B cell (primary cell): ENCODE measurements at regions not wholly inside any gene's neighbourhood (a gene's known extent, or its start where the extent isn't known, plus 50 kb on each side); places are given as distances from the start of the nearest gene placed in this dataset.

Experiments
- ATAC-seq: fragments of 200-7000 bp; cut with Tn5 transposase; one replicate; pipeline ENCODE4 v1.10.0; 2021; ENCODE audit warnings: low read depth, mild to moderate bottlenecking, moderate number of reproducible peaks, moderate library complexity
- CTCF ChIA-PET: fragments of 350-600 bp; sonication (Branson Sonifier 250); formaldehyde crosslinking; loops from one replicate; lab custom pipeline; 2021; ENCODE audit warnings: antibody characterized with exemption, inconsistent platforms; lab: Charles Lee
- POLR2A ChIA-PET: fragments of 350-600 bp; sonication (Branson Sonifier 250); formaldehyde crosslinking; loops from one replicate; lab custom pipeline; 2021; ENCODE audit warnings: antibody characterized with exemption; lab: Charles Lee
- DNase-seq: peaks from one replicate; pipeline ENCODE4 v3.0.0; 2013
- H2AFZ ChIP-seq: 2 replicates; pipeline ENCODE4 v1.6.1; 2012; ENCODE audit warnings: mild to moderate bottlenecking, low read depth, low read length; ENCODE audit not compliant: insufficient read depth, poor library complexity, severe bottlenecking
- H3K27ac ChIP-seq, 2 donors: 1 replicate in 1 of 2; 2 replicates in 1 of 2; pipeline ENCODE4 v1.5.1; 2012 to 2013; ENCODE audit warnings: low read length in 2 of 2, mild to moderate bottlenecking in 2 of 2, moderate library complexity in 1 of 2
- H3K27me3 ChIP-seq, 4 experiments: fragments of 200-600 bp in 1 of 4; sonication (generic) in 1 of 4; replicated peaks in 1 of 4; 1 replicate in 2 of 4; 2 replicates in 2 of 4; pipeline versions ENCODE4 v1.6.1 to v1.7.0; 2013 to 2016; ENCODE audit warnings: low read length in 3 of 4, mild to moderate bottlenecking in 2 of 4, mixed read lengths in 1 of 4, moderate library complexity in 1 of 4; ENCODE audit not compliant: insufficient read depth in 4 of 4, control insufficient read depth in 3 of 4; ENCODE audit errors: control extremely low read depth in 1 of 4
- H3K36me3 ChIP-seq, 2 experiments: replicated peaks in 1 of 2; 1 replicate in 1 of 2; 2 replicates in 1 of 2; pipeline versions ENCODE4 v1.6.1 to v1.7.1; 2013; ENCODE audit warnings: low read length in 1 of 2; ENCODE audit not compliant: insufficient read depth in 2 of 2, control insufficient read depth in 1 of 2; ENCODE audit errors: control extremely low read depth in 1 of 2, extremely low read depth in 1 of 2
- H3K4me1 ChIP-seq, 2 donors: fragments of 200-600 bp in 1 of 2; sonication (generic) in 1 of 2; 1 replicate in 1 of 2; 2 replicates in 1 of 2; pipeline versions ENCODE4 v1.5.1 to v1.6.1; 2013 to 2017; ENCODE audit warnings: low read length in 2 of 2; ENCODE audit not compliant: control insufficient read depth in 2 of 2, insufficient read depth in 2 of 2
- H3K4me2 ChIP-seq: replicated peaks from 2 replicates; pipeline ENCODE3; 2012; ENCODE audit warnings: mild to moderate bottlenecking, low read depth, low read length; ENCODE audit not compliant: poor library complexity, severe bottlenecking
- H3K4me3 ChIP-seq, 5 experiments: fragments of 200-600 bp in 1 of 5; sonication (generic) in 1 of 5; 1 replicate in 3 of 5; 2 replicates in 2 of 5; pipeline versions ENCODE4 v1.5.1 to v1.7.0; 2011 to 2016; ENCODE audit warnings: low read length in 4 of 5, mild to moderate bottlenecking in 4 of 5, low read depth in 2 of 5, control low read depth in 1 of 5, moderate library complexity in 1 of 5; ENCODE audit not compliant: insufficient read depth in 1 of 5; ENCODE audit errors: control extremely low read depth in 1 of 5, extremely low read depth in 1 of 5
- H3K79me2 ChIP-seq: fragments of 200-600 bp; sonication (generic); one replicate; pipeline ENCODE4 v1.6.0; 2016; ENCODE audit warnings: low read length; ENCODE audit not compliant: control insufficient read depth, insufficient read depth
- H3K9ac ChIP-seq: fragments of 200-600 bp; sonication (generic); 2 replicates; pipeline ENCODE4 v1.6.1; 2017; ENCODE audit warnings: mild to moderate bottlenecking, low read length, moderate library complexity
- H3K9me3 ChIP-seq, 3 donors: one replicate each; pipeline versions ENCODE4 v1.6.1 to v1.7.1; 2013; ENCODE audit warnings: low read length in 2 of 3; ENCODE audit not compliant: control insufficient read depth in 2 of 3, insufficient read depth in 1 of 3; ENCODE audit errors: control extremely low read depth in 1 of 3
- H4K20me1 ChIP-seq: 2 replicates; pipeline ENCODE4 v1.6.0; 2012; ENCODE audit warnings: mild to moderate bottlenecking, low read length; ENCODE audit not compliant: insufficient read depth, control insufficient read depth, poor library complexity, severe bottlenecking
- H3K27ac Mint-ChIP-seq: one replicate; pipeline ENCODE4 v1.8.0; 2021; ENCODE audit warnings: mixed read lengths
- H3K27me3 Mint-ChIP-seq: one replicate; pipeline ENCODE4 v1.8.0; 2021; ENCODE audit warnings: mixed read lengths
- H3K4me1 Mint-ChIP-seq: one replicate; pipeline ENCODE4 v1.8.0; 2021; ENCODE audit warnings: mixed read lengths
- H3K4me3 Mint-ChIP-seq: one replicate; pipeline ENCODE4 v1.8.0; 2021; ENCODE audit warnings: mixed read lengths
- H3K9me3 Mint-ChIP-seq: one replicate; pipeline ENCODE4 v1.8.0; 2022; ENCODE audit warnings: mixed read lengths; ENCODE audit not compliant: insufficient read depth
- EZH2 ChIP-seq: IDR thresholded peaks from 2 replicates; pipeline ENCODE4 v1.6.1; 2012; ENCODE audit warnings: borderline replicate concordance, low read depth, mild to moderate bottlenecking, moderate library complexity, low read length; ENCODE audit not compliant: insufficient read depth, poor library complexity, severe bottlenecking
- WGBS: methylation state at CpG from one replicate; pipeline ENCODE4 v1.1.5; 2013; ENCODE audit warnings: missing lambda C conversion rate; ENCODE audit not compliant: insufficient coverage; 5-methylcytosine and 5-hydroxymethylcytosine counted together
- intact Hi-C: fragments of 100-400 bp; cut with micrococcal nuclease; formaldehyde crosslinking; loops from one replicate; pipeline ENCODE4 v1.10.0; 2022
- TF ChIP-seq, protein P1 (sequence below): fragments of 200-600 bp; IDR thresholded peaks from one replicate; pipeline ENCODE4 v1.8.0; 2022; ENCODE audit warnings: antibody characterized with exemption, mild to moderate bottlenecking

DNA sequence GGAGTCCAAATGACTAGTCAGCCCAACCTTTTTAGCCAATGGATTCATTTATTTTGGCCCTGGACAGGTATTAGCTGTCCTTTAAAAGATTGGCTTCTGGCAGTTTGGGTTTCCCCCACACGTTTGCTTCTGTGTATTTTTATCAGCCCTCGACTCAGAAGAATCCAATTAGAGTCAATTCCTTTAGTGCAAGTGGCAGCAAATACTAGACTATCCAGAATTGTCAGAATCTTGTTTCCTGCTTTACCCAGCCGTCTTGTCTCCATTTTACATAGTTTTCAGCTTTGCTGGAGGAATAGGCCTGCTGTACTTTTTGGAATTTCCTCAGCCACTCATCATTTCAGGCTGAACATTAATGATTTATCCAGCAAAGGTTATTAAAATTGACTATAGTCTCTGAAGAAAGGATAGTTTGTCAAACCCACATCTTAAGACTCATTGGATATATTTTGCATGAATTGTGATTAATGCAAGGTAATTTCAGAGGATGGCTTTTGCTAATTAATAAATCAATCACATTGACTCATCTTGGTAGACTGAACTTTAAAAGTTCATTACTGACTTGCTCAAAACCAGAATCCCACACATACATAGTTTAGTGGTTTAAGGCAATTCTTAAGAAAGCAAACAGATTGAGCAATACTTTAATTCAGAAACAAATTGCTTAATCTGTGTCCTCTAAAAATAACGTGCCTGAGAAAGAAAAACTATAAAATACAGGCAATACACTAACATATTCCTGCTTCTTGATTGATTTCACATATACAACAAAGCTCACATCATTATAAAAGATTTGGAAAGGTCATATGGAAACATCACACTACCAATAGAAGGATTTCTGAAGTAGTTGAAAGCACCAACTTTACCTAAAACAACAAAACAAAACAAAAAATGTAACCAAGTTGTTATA lies 62.9 kb upstream of the ZNF217 start:
- no peaks in the 10 kb centered on the region for H3K9me3 Mint-ChIP-seq
- POLR2A ChIA-PET = interaction anchor here (0.6 kb wide), 1 partner anchor 10 kb away, joined by 6 read pairs; no protein-coding TSS in a partner anchor
- TF ChIP-seq, protein P1, sequence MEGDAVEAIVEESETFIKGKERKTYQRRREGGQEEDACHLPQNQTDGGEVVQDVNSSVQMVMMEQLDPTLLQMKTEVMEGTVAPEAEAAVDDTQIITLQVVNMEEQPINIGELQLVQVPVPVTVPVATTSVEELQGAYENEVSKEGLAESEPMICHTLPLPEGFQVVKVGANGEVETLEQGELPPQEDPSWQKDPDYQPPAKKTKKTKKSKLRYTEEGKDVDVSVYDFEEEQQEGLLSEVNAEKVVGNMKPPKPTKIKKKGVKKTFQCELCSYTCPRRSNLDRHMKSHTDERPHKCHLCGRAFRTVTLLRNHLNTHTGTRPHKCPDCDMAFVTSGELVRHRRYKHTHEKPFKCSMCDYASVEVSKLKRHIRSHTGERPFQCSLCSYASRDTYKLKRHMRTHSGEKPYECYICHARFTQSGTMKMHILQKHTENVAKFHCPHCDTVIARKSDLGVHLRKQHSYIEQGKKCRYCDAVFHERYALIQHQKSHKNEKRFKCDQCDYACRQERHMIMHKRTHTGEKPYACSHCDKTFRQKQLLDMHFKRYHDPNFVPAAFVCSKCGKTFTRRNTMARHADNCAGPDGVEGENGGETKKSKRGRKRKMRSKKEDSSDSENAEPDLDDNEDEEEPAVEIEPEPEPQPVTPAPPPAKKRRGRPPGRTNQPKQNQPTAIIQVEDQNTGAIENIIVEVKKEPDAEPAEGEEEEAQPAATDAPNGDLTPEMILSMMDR = no peak
- no peak for TF ChIP-seq EZH2
- H3K4me3 Mint-ChIP-seq = peak overlapping the region; percentile 65
- Histone ChIP-seq H3K4me1 (peaks cover 66 to 75% of the 10 kb centered on the region in 2 donors), H3K9ac (no peak overlapping the region), H3K9me3 (no peaks in the 10 kb centered on the region), H3K36me3 (no peaks in the 10 kb centered on the region), H4K20me1 (no peaks in the 10 kb centered on the region), H3K79me2 (no peaks in the 10 kb centered on the region), H3K4me2 (peak overlapping the region; percentile 51), H3K4me3 (peak overlapping the region in 1 of 5 experiments; percentile 20), H3K27ac (peak overlapping the region; percentile 21 to 65), H2AFZ (peak overlapping the region; percentile 44), H3K27me3 (no peaks in the 10 kb centered on the region)
- H3K27ac Mint-ChIP-seq = peak overlapping the region; percentile 79
- H3K4me1 Mint-ChIP-seq = peaks cover 76% of the 10 kb centered on the region
- CTCF ChIA-PET = interaction anchor here (0.6 to 2.5 kb wide), 6 partner anchors 36 to 283 kb away, joined by 3 to 12 read pairs (median 3); no protein-coding TSS in a partner anchor
- H3K27me3 Mint-ChIP-seq = no peaks in the 10 kb centered on the region
- WGBS = 34% methylated on average over 3 of the region's 4 CpGs
- DNase-seq (no peak), ATAC-seq (no peak)
- intact Hi-C loops = loop anchor here (1.0 to 5.0 kb wide), 3 partner anchors 13 to 211 kb away; no protein-coding TSS in a partner anchor
